ENCODE measurements at regions not wholly inside any gene's neighbourhood (a gene's known extent, or its start where the extent isn't known, plus 50 kb on each side); places are given as distances from the start of the nearest gene placed in this dataset.

- DNase-seq (ENCODE audit: extremely low read depth, low read depth, low spot score): no peak
Observed at GRCh38 chr12:14273913-14274311, 91.6 kb upstream of the ATF7IP start.

- DNase-seq (ENCODE audit: extremely low read depth, low read depth, low spot score): no peak
Observed at GRCh38 chr12:14275111-14275510, 90.4 kb upstream of the ATF7IP start.

GRCh38 chr12:14275886-14276285 lies 89.6 kb upstream of the ATF7IP start:
- no peak for DNase-seq (ENCODE audit: extremely low read depth, low read depth, low spot score)

GRCh38 chr12:14278294-14278953 lies 87.1 kb upstream of the ATF7IP start:
- DNase-seq (ENCODE audit: extremely low read depth, low read depth, low spot score): no peak

GRCh38 chr12:14279845-14280244 lies 85.6 kb upstream of the ATF7IP start:
- DNase-seq (ENCODE audit: extremely low read depth, low read depth, low spot score): no peak

- DNase-seq (ENCODE audit: extremely low read depth, low read depth, low spot score): no peak
Observed at GRCh38 chr12:14280921-14281320, 84.6 kb upstream of the ATF7IP start.

GRCh38 chr12:14281539-14281938 lies 83.9 kb upstream of the ATF7IP start:
- no peak for DNase-seq (ENCODE audit: extremely low read depth, low read depth, low spot score)

- no peak for DNase-seq (ENCODE audit: extremely low read depth, low read depth, low spot score)
Observed at GRCh38 chr12:14283489-14284144, 81.9 kb upstream of the ATF7IP start.

GRCh38 chr12:14284184-14284722 lies 81.2 kb upstream of the ATF7IP start:
- no peak for DNase-seq (ENCODE audit: extremely low read depth, low read depth, low spot score)

GRCh38 chr12:14289601-14290000 lies 75.9 kb upstream of the ATF7IP start:
- DNase-seq (ENCODE audit: extremely low read depth, low read depth, low spot score): no peak

- no peak for DNase-seq (ENCODE audit: extremely low read depth, low read depth, low spot score)
Observed at GRCh38 chr12:14290951-14291350, 74.5 kb upstream of the ATF7IP start.

GRCh38 chr12:14303661-14304155 lies 61.8 kb upstream of the ATF7IP start:
- no peak for DNase-seq (ENCODE audit: extremely low read depth, low read depth, low spot score)

- no peak for DNase-seq (ENCODE audit: extremely low read depth, low read depth, low spot score)
Observed at GRCh38 chr12:14307004-14307403, 58.5 kb upstream of the ATF7IP start.

- DNase-seq (ENCODE audit: extremely low read depth, low read depth, low spot score): no peak
Observed at GRCh38 chr12:14308516-14308915, 57.0 kb upstream of the ATF7IP start.

- DNase-seq (ENCODE audit: extremely low read depth, low read depth, low spot score): no peak
Observed at GRCh38 chr12:14310866-14311265, 54.6 kb upstream of the ATF7IP start.

GRCh38 chr12:14313379-14314138 lies 51.9 kb upstream of the ATF7IP start:
- DNase-seq (ENCODE audit: extremely low read depth, low read depth, low spot score): no peak

GRCh38 chr12:14314801-14315200 lies 50.7 kb upstream of the ATF7IP start:
- no peak for DNase-seq (ENCODE audit: extremely low read depth, low read depth, low spot score)

- DNase-seq (ENCODE audit: extremely low read depth, low read depth, low spot score): no peak
Observed at GRCh38 chr12:14315501-14315900, 50.0 kb upstream of the ATF7IP start.

All from glomerular endothelial cell (primary cell).